Stomach smooth muscle (tissue), 2 donors: ENCODE measurements at regions not wholly inside any gene's neighbourhood (a gene's known extent, or its start where the extent isn't known, plus 50 kb on each side); places are given as distances from the start of the nearest gene placed in this dataset.
"Not testable (repeated sequence)": the region's sequence is repeated elsewhere in the genome, so short reads cannot be mapped to it uniquely, and the experiment has no call there.

Source experiments
- H3K27ac ChIP-seq: one replicate; pipeline ENCODE4 v1.7.0; 2013; ENCODE audit warnings: mild to moderate bottlenecking, low read length, inconsistent platforms
- H3K27me3 ChIP-seq, 2 donors: one replicate each; pipeline ENCODE4 v1.7.0; 2013; ENCODE audit warnings: low read length in 2 of 2; ENCODE audit not compliant: insufficient read depth in 2 of 2, control insufficient read depth in 1 of 2
- H3K36me3 ChIP-seq, 2 donors: one replicate each; pipeline ENCODE4 v1.7.0; 2013; ENCODE audit warnings: low read length in 2 of 2; ENCODE audit not compliant: control insufficient read depth in 2 of 2, insufficient read depth in 2 of 2
- H3K4me1 ChIP-seq: one replicate; pipeline ENCODE4 v1.7.0; 2013; ENCODE audit warnings: low read length; ENCODE audit not compliant: control insufficient read depth, insufficient read depth
- H3K4me3 ChIP-seq, 2 donors: one replicate each; pipeline ENCODE4 v1.7.0; 2013; ENCODE audit warnings: low read length in 2 of 2
- H3K9ac ChIP-seq, 2 donors: one replicate each; pipeline ENCODE4 v1.7.0; 2013; ENCODE audit warnings: low read length in 2 of 2, mild to moderate bottlenecking in 1 of 2
- H3K9me3 ChIP-seq, 2 donors: one replicate each; pipeline ENCODE4 v1.7.0; 2013; ENCODE audit warnings: low read length in 2 of 2; ENCODE audit not compliant: control insufficient read depth in 2 of 2
- donor health status: healthy.
- donor health status: Pancreatic carcinoma.

- H3K36me3 ChIP-seq, result no peaks in the 10 kb centered on the region
These were observed 106.4 kb downstream of the TDRD15 start for GRCh38 chr2:21230140-21230539.

GRCh38 chr2:21231985-21232384 lies 108.2 kb downstream of the TDRD15 start:
- Histone ChIP-seq H3K27ac (no peak overlapping the region), H3K36me3 (no peaks in the 10 kb centered on the region), H3K9me3 (no peaks in the 10 kb centered on the region), H3K9ac (no peak overlapping the region), H3K4me1 (no peaks in the 10 kb centered on the region), H3K4me3 (no peak overlapping the region), H3K27me3 (no peaks in the 10 kb centered on the region)

More at GRCh38 chr2:21230140-21230539, 106.4 kb downstream of the TDRD15 start:
- Histone ChIP-seq H3K9me3 (no peaks in the 10 kb centered on the region), H3K4me3 (no peak overlapping the region), H3K27ac (no peak overlapping the region), H3K9ac (no peak overlapping the region), H3K27me3 (no peaks in the 10 kb centered on the region), H3K4me1 (no peaks in the 10 kb centered on the region)

GRCh38 chr2:21233194-21233593 lies 109.4 kb downstream of the TDRD15 start:
- Histone ChIP-seq H3K4me3 (no peak overlapping the region), H3K27me3 (no peaks in the 10 kb centered on the region), H3K36me3 (no peaks in the 10 kb centered on the region), H3K4me1 (no peaks in the 10 kb centered on the region), H3K9me3 (no peaks in the 10 kb centered on the region), H3K27ac (no peak overlapping the region), H3K9ac (no peak overlapping the region)

GRCh38 chr2:21234001-21234400 lies 110.2 kb downstream of the TDRD15 start:
- no peaks in the 10 kb centered on the region for H3K36me3 ChIP-seq
- H3K9me3 ChIP-seq, result no peaks in the 10 kb centered on the region
- no peak overlapping the region for H3K9ac ChIP-seq
- no peak overlapping the region for H3K4me3 ChIP-seq
- H3K4me1 ChIP-seq, result no peaks in the 10 kb centered on the region
- no peak overlapping the region for H3K27ac ChIP-seq
- H3K27me3 ChIP-seq, result no peaks in the 10 kb centered on the region

GRCh38 chr2:21234464-21235120 lies 110.8 kb downstream of the TDRD15 start:
- Histone ChIP-seq H3K4me3 (no peak overlapping the region), H3K9ac (no peak overlapping the region), H3K36me3 (no peaks in the 10 kb centered on the region), H3K9me3 (no peaks in the 10 kb centered on the region), H3K4me1 (no peaks in the 10 kb centered on the region), H3K27me3 (no peaks in the 10 kb centered on the region), H3K27ac (no peak overlapping the region)

- H3K27ac ChIP-seq, H3K4me3 ChIP-seq, H3K9ac ChIP-seq, H3K9me3 ChIP-seq, H3K36me3 ChIP-seq, H3K4me1 ChIP-seq, H3K27me3 ChIP-seq: not testable (repeated sequence)
These were observed 116.0 kb downstream of the TDRD15 start for GRCh38 chr2:21239749-21240148.

GRCh38 chr2:21244161-21244560 lies 120.4 kb downstream of the TDRD15 start:
- Histone ChIP-seq H3K36me3 (no peaks in the 10 kb centered on the region), H3K4me1 (no peaks in the 10 kb centered on the region), H3K27me3 (no peaks in the 10 kb centered on the region), H3K4me3 (no peak overlapping the region), H3K9ac (no peak overlapping the region), H3K27ac (no peak overlapping the region), H3K9me3 (no peaks in the 10 kb centered on the region)

GRCh38 chr2:21245565-21245964 lies 121.8 kb downstream of the TDRD15 start:
- Histone ChIP-seq H3K4me3 (no peak overlapping the region), H3K9ac (no peak overlapping the region), H3K36me3 (no peaks in the 10 kb centered on the region), H3K9me3 (no peaks in the 10 kb centered on the region), H3K27me3 (no peaks in the 10 kb centered on the region), H3K27ac (no peak overlapping the region), H3K4me1 (no peaks in the 10 kb centered on the region)

- no peak overlapping the region for H3K4me3 ChIP-seq
- H3K27ac ChIP-seq, result no peak overlapping the region
- no peak overlapping the region for H3K9ac ChIP-seq
- H3K36me3 ChIP-seq, result no peaks in the 10 kb centered on the region
- no peaks in the 10 kb centered on the region for H3K27me3 ChIP-seq
- no peaks in the 10 kb centered on the region for H3K4me1 ChIP-seq
- no peaks in the 10 kb centered on the region for H3K9me3 ChIP-seq
These were observed 125.6 kb downstream of the TDRD15 start for GRCh38 chr2:21249367-21249766.

GRCh38 chr2:21250673-21251072 lies 126.9 kb downstream of the TDRD15 start:
- no peak overlapping the region for H3K27ac ChIP-seq
- H3K9me3 ChIP-seq, result no peaks in the 10 kb centered on the region
- H3K36me3 ChIP-seq, result no peaks in the 10 kb centered on the region
- no peaks in the 10 kb centered on the region for H3K4me1 ChIP-seq
- no peaks in the 10 kb centered on the region for H3K27me3 ChIP-seq
- H3K4me3 ChIP-seq, result no peak overlapping the region
- H3K9ac ChIP-seq, result no peak overlapping the region

- Histone ChIP-seq H3K9me3 (no peaks in the 10 kb centered on the region), H3K4me3 (no peak overlapping the region), H3K9ac (no peak overlapping the region), H3K27me3 (no peaks in the 10 kb centered on the region), H3K27ac (no peak overlapping the region), H3K4me1 (no peaks in the 10 kb centered on the region), H3K36me3 (no peaks in the 10 kb centered on the region)
These were observed 127.6 kb downstream of the TDRD15 start for GRCh38 chr2:21251216-21251980.
